Activated CD4-positive, alpha-beta memory T cell treated with anti-CD3 and anti-CD28 coated beads, Interleukin-2, amount 10 ng/mL, durations not matched to agents 7 days and 5 days (primary cell): ENCODE measurements at regions not wholly inside any gene's neighbourhood (a gene's known extent, or its start where the extent isn't known, plus 50 kb on each side); places are given as distances from the start of the nearest gene placed in this dataset.
"Not testable (repeated sequence)": the region's sequence is repeated elsewhere in the genome, so short reads cannot be mapped to it uniquely, and the experiment has no call there.

Experiments used
- CTCF ChIA-PET: fragments of 350-600 bp; sonication (Branson Sonifier 250); formaldehyde crosslinking; loops from one replicate; lab custom pipeline; 2021; ENCODE audit warnings: antibody characterized with exemption, inconsistent platforms; lab: Charles Lee
- POLR2A ChIA-PET: fragments of 350-600 bp; sonication (Branson Sonifier 250); formaldehyde crosslinking; loops from one replicate; lab custom pipeline; 2021; ENCODE audit warnings: antibody characterized with exemption; lab: Charles Lee
- DNase-seq: peaks from one replicate; pipeline ENCODE4 v3.0.0-alpha.2; 2020
- H3K27ac Mint-ChIP-seq: one replicate; pipeline ENCODE4 v1.8.0; 2021; ENCODE audit warnings: mild to moderate bottlenecking, mixed read lengths
- H3K27me3 Mint-ChIP-seq: one replicate; pipeline ENCODE4 v1.8.0; 2021; ENCODE audit warnings: mixed read lengths
- H3K36me3 Mint-ChIP-seq: one replicate; pipeline ENCODE4 v1.8.0; 2021; ENCODE audit warnings: low read depth, mixed read lengths
- H3K4me1 Mint-ChIP-seq: one replicate; pipeline ENCODE4 v1.8.0; 2021; ENCODE audit warnings: mixed read lengths
- H3K4me3 Mint-ChIP-seq: one replicate; pipeline ENCODE4 v1.8.0; 2021; ENCODE audit warnings: mild to moderate bottlenecking, mixed read lengths
- H3K9me3 Mint-ChIP-seq: one replicate; pipeline ENCODE4 v1.8.0; 2021; ENCODE audit warnings: mixed read lengths

DNA sequence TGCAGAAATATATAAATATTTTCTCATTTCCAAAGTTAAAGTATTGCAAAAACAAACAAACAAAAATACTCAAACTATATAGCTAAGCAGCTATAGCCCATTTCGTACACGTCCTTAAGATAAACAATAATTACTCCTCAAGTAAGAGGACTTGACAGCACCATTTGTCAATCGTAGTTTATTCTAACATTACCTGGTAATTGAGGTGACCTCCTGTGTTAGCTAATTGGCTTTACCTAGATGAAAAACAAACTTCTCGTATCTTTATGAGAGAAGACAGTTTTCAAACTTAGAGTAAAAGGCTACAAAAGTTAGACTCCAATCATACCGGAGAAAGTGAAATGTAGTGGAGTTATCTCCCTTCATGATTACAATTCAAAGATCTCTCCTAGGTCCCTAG, 1876.1 kb upstream of the PCDH20 start:
- ChIA-PET POLR2A (no interaction called here), CTCF (no interaction called here)
- Mint-ChIP-seq H3K9me3 (peaks cover 2% of the 10 kb centered on the region), H3K27ac (no peak overlapping the region), H3K36me3 (no peaks in the 10 kb centered on the region), H3K4me3 (no peak overlapping the region), H3K27me3 (no peaks in the 10 kb centered on the region), H3K4me1 (no peaks in the 10 kb centered on the region)
- no peak for DNase-seq

DNA sequence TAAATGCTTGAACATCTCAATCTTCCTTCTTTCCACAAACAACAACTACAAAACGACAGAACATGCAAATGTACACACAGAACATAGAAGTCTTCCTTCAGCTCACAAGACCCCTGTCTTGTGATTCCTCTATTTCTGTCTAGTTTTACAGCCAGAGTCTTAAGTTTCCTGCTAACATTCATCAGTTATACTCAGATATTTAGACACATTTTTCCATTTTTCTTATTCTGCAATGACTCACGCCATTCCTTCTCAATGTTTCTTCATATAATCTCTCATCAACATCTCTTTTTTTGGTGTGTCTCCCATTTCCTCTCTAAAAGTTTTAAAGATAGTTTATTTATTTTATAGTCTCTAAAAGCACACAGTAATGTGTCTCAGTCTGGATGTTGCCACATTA, 1872.9 kb upstream of the PCDH20 start:
- Mint-ChIP-seq H3K27ac (no peak overlapping the region), H3K27me3 (no peaks in the 10 kb centered on the region), H3K36me3 (no peaks in the 10 kb centered on the region), H3K9me3 (peaks cover 10% of the 10 kb centered on the region), H3K4me3 (no peak overlapping the region), H3K4me1 (no peaks in the 10 kb centered on the region)
- POLR2A ChIA-PET = no interaction called here
- no peak for DNase-seq
- CTCF ChIA-PET = no interaction called here

DNA sequence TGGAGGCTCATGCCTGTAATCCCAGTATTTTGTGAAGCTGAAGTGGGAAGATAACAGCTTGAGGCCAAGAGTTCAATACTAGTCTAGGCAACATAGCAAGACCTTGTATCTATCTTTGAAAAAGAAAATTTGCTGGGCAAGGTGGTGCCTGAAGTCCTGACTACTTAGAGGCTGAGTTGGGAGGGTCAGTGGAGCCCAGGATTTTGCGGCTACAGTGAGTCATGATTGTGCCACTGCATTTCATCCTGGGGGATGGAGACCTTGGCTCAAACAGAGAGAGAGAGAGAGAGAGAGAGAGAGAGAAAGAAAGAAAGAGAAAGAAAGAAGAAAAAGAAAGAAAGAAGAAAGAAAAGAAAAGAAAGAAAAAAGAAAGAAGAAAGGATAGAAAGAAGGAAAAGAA, 1872.3 kb upstream of the PCDH20 start:
- ChIA-PET POLR2A (no interaction called here), CTCF (no interaction called here)
- H3K4me1 Mint-ChIP-seq = no peaks in the 10 kb centered on the region
- H3K4me3 Mint-ChIP-seq = no peak overlapping the region
- no peaks in the 10 kb centered on the region for H3K36me3 Mint-ChIP-seq
- H3K27ac Mint-ChIP-seq = no peak overlapping the region
- H3K9me3 Mint-ChIP-seq = peaks cover 10% of the 10 kb centered on the region
- H3K27me3 Mint-ChIP-seq = no peaks in the 10 kb centered on the region
- DNase-seq = no peak

GRCh38 chr13:63285426-63285825, 1869.8 kb upstream of the PCDH20 start:
- ChIA-PET CTCF (no interaction called here), POLR2A (no interaction called here)
- no peak for DNase-seq
- H3K4me1 Mint-ChIP-seq = no peaks in the 10 kb centered on the region
- no peak overlapping the region for H3K27ac Mint-ChIP-seq
- no peak overlapping the region for H3K4me3 Mint-ChIP-seq
- no peaks in the 10 kb centered on the region for H3K36me3 Mint-ChIP-seq
- peaks cover 10% of the 10 kb centered on the region for H3K9me3 Mint-ChIP-seq
- H3K27me3 Mint-ChIP-seq = no peaks in the 10 kb centered on the region

GRCh38 chr13:63279136-63279535, 1863.5 kb upstream of the PCDH20 start:
- H3K9me3 Mint-ChIP-seq = peaks cover 6% of the 10 kb centered on the region
- no peak overlapping the region for H3K27ac Mint-ChIP-seq
- no peaks in the 10 kb centered on the region for H3K27me3 Mint-ChIP-seq
- no peaks in the 10 kb centered on the region for H3K4me1 Mint-ChIP-seq
- ChIA-PET POLR2A (no interaction called here), CTCF (no interaction called here)
- H3K36me3 Mint-ChIP-seq = no peaks in the 10 kb centered on the region
- no peak overlapping the region for H3K4me3 Mint-ChIP-seq
- no peak for DNase-seq

DNA sequence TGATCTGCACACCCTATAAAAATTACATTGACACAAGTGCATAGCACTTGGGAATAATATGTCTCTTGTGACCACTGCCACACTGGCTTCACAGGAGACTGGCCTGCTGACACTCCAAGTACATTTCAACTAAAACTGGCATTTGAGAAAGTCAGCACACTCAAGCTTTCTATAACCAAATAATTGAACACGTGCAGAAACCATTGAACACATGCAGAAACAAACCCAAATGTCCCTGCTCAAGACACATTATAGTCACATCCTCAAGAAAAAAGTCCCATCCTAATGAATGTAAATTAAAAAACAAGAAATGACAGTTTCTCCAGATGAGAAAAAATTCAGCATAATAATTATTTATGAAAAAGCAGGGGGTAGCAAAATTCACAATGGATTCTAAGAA, 1859.1 kb upstream of the PCDH20 start:
- Mint-ChIP-seq H3K4me1 (no peaks in the 10 kb centered on the region), H3K27me3 (no peaks in the 10 kb centered on the region), H3K27ac (no peak overlapping the region), H3K36me3 (no peaks in the 10 kb centered on the region), H3K9me3 (peaks cover 12% of the 10 kb centered on the region), H3K4me3 (no peak overlapping the region)
- no peak for DNase-seq
- ChIA-PET POLR2A (no interaction called here), CTCF (no interaction called here)

GRCh38 chr13:63249411-63250187, 1834.0 kb upstream of the PCDH20 start:
- CTCF ChIA-PET = no interaction called here
- H3K4me3 Mint-ChIP-seq = no peak overlapping the region

GRCh38 chr13:63236667-63237396, 1821.2 kb upstream of the PCDH20 start:
- H3K27me3 Mint-ChIP-seq, H3K4me1 Mint-ChIP-seq, H3K36me3 Mint-ChIP-seq, CTCF ChIA-PET, H3K4me3 Mint-ChIP-seq, POLR2A ChIA-PET, DNase-seq, H3K27ac Mint-ChIP-seq: not testable (repeated sequence)
- peaks cover 17% of the 10 kb centered on the region for H3K9me3 Mint-ChIP-seq

More at GRCh38 chr13:63249411-63250187, 1834.0 kb upstream of the PCDH20 start:
- H3K4me1 Mint-ChIP-seq = no peaks in the 10 kb centered on the region
- POLR2A ChIA-PET = no interaction called here
- no peaks in the 10 kb centered on the region for H3K27me3 Mint-ChIP-seq
- H3K36me3 Mint-ChIP-seq = no peaks in the 10 kb centered on the region
- no peak for DNase-seq
- H3K27ac Mint-ChIP-seq = no peak overlapping the region
- H3K9me3 Mint-ChIP-seq = peaks cover under 1% of the 10 kb centered on the region

GRCh38 chr13:63218596-63218995, 1802.9 kb upstream of the PCDH20 start:
- H3K4me3 Mint-ChIP-seq, CTCF ChIA-PET, H3K27ac Mint-ChIP-seq, H3K27me3 Mint-ChIP-seq, POLR2A ChIA-PET, H3K36me3 Mint-ChIP-seq, DNase-seq, H3K4me1 Mint-ChIP-seq: not testable (repeated sequence)
- peaks cover 26% of the 10 kb centered on the region for H3K9me3 Mint-ChIP-seq

DNA sequence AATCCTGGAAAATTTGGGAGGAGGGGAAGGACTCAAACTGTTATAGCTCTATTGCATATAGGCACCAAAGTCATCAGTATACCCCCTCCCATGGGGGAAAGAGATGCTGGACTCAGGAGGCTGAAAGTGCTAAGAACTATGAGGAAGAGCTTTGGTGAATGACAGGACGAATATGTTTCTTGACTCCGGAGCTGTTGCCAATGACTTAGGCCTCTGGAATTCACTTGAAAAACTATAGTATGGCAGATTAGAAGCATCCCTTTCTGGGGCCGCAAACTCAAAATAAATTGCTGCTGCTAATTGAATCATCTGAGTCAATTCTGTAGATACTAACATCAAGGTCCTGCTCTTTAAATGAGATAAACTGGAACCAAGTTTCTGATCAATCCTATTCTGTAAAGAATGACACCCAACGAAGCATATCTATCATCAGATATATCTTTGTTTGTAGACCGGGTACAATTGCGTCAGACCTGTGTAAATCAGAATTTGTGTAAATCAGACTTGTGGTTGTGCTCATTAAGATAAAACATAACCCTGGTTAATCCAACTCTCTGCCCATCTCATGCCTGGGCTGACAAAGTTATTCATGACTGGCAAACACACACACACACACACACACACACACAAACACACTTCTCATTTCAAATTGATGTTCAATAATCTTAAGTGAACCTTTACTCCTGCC, 1793.8 kb upstream of the PCDH20 start:
- H3K4me3 Mint-ChIP-seq = no peak overlapping the region
- no peak for DNase-seq
- H3K4me1 Mint-ChIP-seq = no peaks in the 10 kb centered on the region
- H3K27me3 Mint-ChIP-seq = no peaks in the 10 kb centered on the region
- peaks cover 9% of the 10 kb centered on the region for H3K9me3 Mint-ChIP-seq
- ChIA-PET POLR2A (no interaction called here), CTCF (no interaction called here)
- no peak overlapping the region for H3K27ac Mint-ChIP-seq
- no peaks in the 10 kb centered on the region for H3K36me3 Mint-ChIP-seq

GRCh38 chr13:63208826-63209225, 1793.2 kb upstream of the PCDH20 start:
- Mint-ChIP-seq H3K9me3 (peaks cover 10% of the 10 kb centered on the region), H3K4me1 (no peaks in the 10 kb centered on the region), H3K27ac (no peak overlapping the region), H3K27me3 (no peaks in the 10 kb centered on the region), H3K36me3 (no peaks in the 10 kb centered on the region), H3K4me3 (no peak overlapping the region)
- ChIA-PET POLR2A (no interaction called here), CTCF (no interaction called here)
- no peak for DNase-seq

- H3K4me1 Mint-ChIP-seq = no peaks in the 10 kb centered on the region
- H3K9me3 Mint-ChIP-seq = peaks cover 10% of the 10 kb centered on the region
- CTCF ChIA-PET = no interaction called here
- DNase-seq = no peak
- POLR2A ChIA-PET = no interaction called here
- H3K36me3 Mint-ChIP-seq = no peaks in the 10 kb centered on the region
- H3K27ac Mint-ChIP-seq = no peak overlapping the region
- H3K4me3 Mint-ChIP-seq = no peak overlapping the region
- H3K27me3 Mint-ChIP-seq = no peaks in the 10 kb centered on the region
Observed at GRCh38 chr13:63206461-63206860, 1790.8 kb upstream of the PCDH20 start.

DNA sequence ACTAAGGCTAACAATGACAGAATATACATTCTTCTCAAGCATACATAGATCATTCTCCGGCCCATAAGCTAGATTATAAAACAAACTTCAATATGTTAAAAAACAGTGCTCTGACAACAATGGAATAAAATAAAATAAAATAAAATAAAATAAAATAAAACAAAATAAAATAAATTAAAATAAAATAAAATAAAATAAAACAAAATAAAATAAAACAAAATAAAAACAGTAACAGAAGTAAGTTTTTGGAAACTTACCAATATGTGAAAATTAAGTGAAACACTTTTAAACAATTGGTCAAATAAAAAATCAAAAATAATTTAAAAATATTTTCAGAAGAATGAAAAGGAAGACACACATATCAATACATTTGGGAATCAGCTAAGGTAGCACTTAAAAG, 1785.8 kb upstream of the PCDH20 start:
- CTCF ChIA-PET = no interaction called here
- Mint-ChIP-seq H3K4me3 (no peak overlapping the region), H3K4me1 (no peaks in the 10 kb centered on the region), H3K9me3 (peaks cover 7% of the 10 kb centered on the region), H3K27ac (no peak overlapping the region), H3K27me3 (no peaks in the 10 kb centered on the region), H3K36me3 (no peaks in the 10 kb centered on the region)
- DNase-seq = no peak
- POLR2A ChIA-PET = no interaction called here
